Karpas-422 (cell line): ENCODE measurements at regions not wholly inside any gene's neighbourhood (a gene's known extent, or its start where the extent isn't known, plus 50 kb on each side); places are given as distances from the start of the nearest gene placed in this dataset.

Experiments used
- DNase-seq: peaks from one replicate; pipeline ENCODE4 v3.0.0-alpha.2; 2015
- H2AFZ ChIP-seq: fragments of 200-600 bp; sonication (generic); 2 replicates; pipeline ENCODE4 v1.6.1; 2014; ENCODE audit warnings: antibody characterized with exemption, low read length, mixed read lengths
- H3K27ac ChIP-seq: fragments of 200-600 bp; sonication (generic); 2 replicates; pipeline ENCODE4 v1.5.1; 2014; ENCODE audit warnings: mild to moderate bottlenecking, low read length, moderate library complexity
- H3K27me3 ChIP-seq: fragments of 200-600 bp; sonication (generic); 2 replicates; pipeline ENCODE4 v1.6.1; 2014; ENCODE audit warnings: low read length, mixed read lengths
- H3K36me3 ChIP-seq: fragments of 200-600 bp; sonication (generic); 2 replicates; pipeline ENCODE4 v1.6.1; 2014; ENCODE audit warnings: low read length, mixed read lengths; ENCODE audit not compliant: insufficient read depth
- H3K4me1 ChIP-seq: fragments of 200-600 bp; sonication (generic); 2 replicates; pipeline ENCODE4 v1.6.1; 2014; ENCODE audit warnings: mild to moderate bottlenecking, low read length, mixed read lengths
- H3K4me2 ChIP-seq: fragments of 200-600 bp; sonication (generic); 2 replicates; pipeline ENCODE4 v1.6.1; 2014; ENCODE audit warnings: low read length, low read depth, mild to moderate bottlenecking; ENCODE audit not compliant: poor library complexity, severe bottlenecking
- H3K4me3 ChIP-seq: fragments of 200-600 bp; sonication (generic); 2 replicates; pipeline ENCODE4 v1.5.1; 2014; ENCODE audit warnings: mild to moderate bottlenecking, antibody characterized with exemption, low read length, mixed read lengths
- H3K79me2 ChIP-seq: fragments of 200-600 bp; sonication (generic); 2 replicates; pipeline ENCODE4 v1.6.1; 2014; ENCODE audit warnings: mild to moderate bottlenecking, low read length, mixed read lengths
- H3K9ac ChIP-seq: fragments of 200-600 bp; sonication (generic); 2 replicates; pipeline ENCODE4 v1.6.0; 2014; ENCODE audit warnings: low read length
- H3K9me2 ChIP-seq: fragments of 200-600 bp; sonication (generic), shearing (Covaris generic); replicated peaks from 2 replicates; pipeline ENCODE4 v1.6.0; 2014; ENCODE audit warnings: mild to moderate bottlenecking, low read length, moderate library complexity; ENCODE audit not compliant: insufficient read depth
- H3K9me3 ChIP-seq: fragments of 300-700, 200-600 bp; sonication (generic); 2 replicates; pipeline ENCODE4 v1.6.1; 2014; ENCODE audit warnings: low read length, mixed read lengths
- H4K20me1 ChIP-seq: fragments of 200-600 bp; sonication (generic); 2 replicates; pipeline ENCODE4 v1.6.1; 2014; ENCODE audit warnings: mild to moderate bottlenecking, antibody characterized with exemption, low read length, low read depth; ENCODE audit not compliant: insufficient read depth

GRCh38 chr18:44464398-44465180 is 216.1 kb upstream of the SETBP1 start:
- no peak overlapping the region for H2AFZ ChIP-seq
- H3K9me3 ChIP-seq: no peaks in the 10 kb centered on the region
- no peaks in the 10 kb centered on the region for H3K4me1 ChIP-seq
- H3K9ac ChIP-seq: no peak overlapping the region
- H3K27me3 ChIP-seq: no peaks in the 10 kb centered on the region
- H3K4me2 ChIP-seq: no peak overlapping the region
- no peak overlapping the region for H3K27ac ChIP-seq
- H3K9me2 ChIP-seq: no peaks in the 10 kb centered on the region; the same call in 1 of the 2 replicates
- H4K20me1 ChIP-seq: no peaks in the 10 kb centered on the region
- DNase-seq: no peak
- no peaks in the 10 kb centered on the region for H3K36me3 ChIP-seq
- no peaks in the 10 kb centered on the region for H3K79me2 ChIP-seq
- no peak overlapping the region for H3K4me3 ChIP-seq

DNA sequence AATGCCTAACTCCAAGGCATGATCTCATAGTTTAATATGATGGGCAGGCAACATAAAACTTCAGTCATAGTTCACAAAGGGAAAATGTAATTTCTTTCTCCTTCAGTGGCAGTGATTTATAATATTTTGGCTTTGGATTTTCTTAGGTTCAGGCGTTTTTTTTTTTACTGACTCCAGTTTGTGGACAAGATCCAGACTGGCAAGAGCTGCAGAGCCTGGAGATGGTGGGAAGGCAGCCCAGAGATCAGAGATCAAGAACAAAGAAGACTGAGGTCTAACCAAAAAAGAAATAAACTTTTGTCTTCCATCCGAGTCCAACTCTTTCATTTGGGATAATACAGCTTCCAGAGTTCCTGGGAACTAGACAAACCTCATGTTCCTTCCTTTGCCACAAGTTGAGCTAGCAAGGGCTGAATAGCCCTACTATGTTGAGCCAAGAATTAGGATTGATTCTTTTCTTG is 215.3 kb upstream of the SETBP1 start:
- Histone ChIP-seq H3K4me3 (no peak overlapping the region), H4K20me1 (no peaks in the 10 kb centered on the region)
- no peak for DNase-seq

DNA sequence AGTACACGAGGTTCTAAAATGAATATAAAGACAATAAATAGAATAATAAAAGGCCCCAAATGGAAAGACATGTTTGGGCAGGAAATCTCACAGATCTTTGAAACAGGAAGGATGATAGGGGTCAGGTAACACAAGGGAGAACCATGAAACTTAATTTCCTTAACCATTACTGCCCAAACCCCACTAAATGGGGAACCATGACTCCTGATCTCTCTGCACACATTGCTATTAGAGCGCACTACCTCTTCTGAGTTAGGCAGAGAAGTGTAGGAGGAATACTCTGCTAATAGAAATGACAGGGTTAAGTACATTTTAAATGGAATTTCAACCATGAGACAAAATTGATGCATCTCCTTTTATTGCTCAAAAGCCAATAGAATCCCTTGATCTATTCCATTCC is 213.7 kb upstream of the SETBP1 start:
- no peaks in the 10 kb centered on the region for H3K36me3 ChIP-seq
- H3K4me2 ChIP-seq: no peak overlapping the region
- DNase-seq: no peak
- H3K4me3 ChIP-seq: no peak overlapping the region
- H3K9me2 ChIP-seq: no peaks in the 10 kb centered on the region; the same call in 1 of the 2 replicates
- H3K27ac ChIP-seq: no peak overlapping the region
- no peak overlapping the region for H3K9ac ChIP-seq
- H3K9me3 ChIP-seq: no peaks in the 10 kb centered on the region
- H3K79me2 ChIP-seq: no peaks in the 10 kb centered on the region
- no peaks in the 10 kb centered on the region for H3K4me1 ChIP-seq
- H3K27me3 ChIP-seq: no peaks in the 10 kb centered on the region
- no peak overlapping the region for H2AFZ ChIP-seq
- H4K20me1 ChIP-seq: no peaks in the 10 kb centered on the region

More for the DNA sequence above, 215.3 kb upstream of the SETBP1 start:
- Histone ChIP-seq H3K4me2 (no peak overlapping the region), H3K4me1 (no peaks in the 10 kb centered on the region), H3K79me2 (no peaks in the 10 kb centered on the region), H2AFZ (no peak overlapping the region), H3K36me3 (no peaks in the 10 kb centered on the region), H3K27me3 (no peaks in the 10 kb centered on the region), H3K9me2 (no peaks in the 10 kb centered on the region; the same call in 1 of the 2 replicates), H3K9ac (no peak overlapping the region), H3K9me3 (no peaks in the 10 kb centered on the region), H3K27ac (no peak overlapping the region)

GRCh38 chr18:44467718-44468117 is 213.0 kb upstream of the SETBP1 start:
- Histone ChIP-seq H3K79me2 (no peaks in the 10 kb centered on the region), H3K4me3 (no peak overlapping the region), H3K9me2 (no peaks in the 10 kb centered on the region; the same call in 1 of the 2 replicates), H3K4me2 (no peak overlapping the region), H3K9me3 (no peaks in the 10 kb centered on the region), H2AFZ (no peak overlapping the region), H3K36me3 (no peaks in the 10 kb centered on the region), H3K4me1 (no peaks in the 10 kb centered on the region), H3K9ac (no peak overlapping the region), H4K20me1 (no peaks in the 10 kb centered on the region), H3K27ac (no peak overlapping the region), H3K27me3 (no peaks in the 10 kb centered on the region)
- DNase-seq: no peak

DNA sequence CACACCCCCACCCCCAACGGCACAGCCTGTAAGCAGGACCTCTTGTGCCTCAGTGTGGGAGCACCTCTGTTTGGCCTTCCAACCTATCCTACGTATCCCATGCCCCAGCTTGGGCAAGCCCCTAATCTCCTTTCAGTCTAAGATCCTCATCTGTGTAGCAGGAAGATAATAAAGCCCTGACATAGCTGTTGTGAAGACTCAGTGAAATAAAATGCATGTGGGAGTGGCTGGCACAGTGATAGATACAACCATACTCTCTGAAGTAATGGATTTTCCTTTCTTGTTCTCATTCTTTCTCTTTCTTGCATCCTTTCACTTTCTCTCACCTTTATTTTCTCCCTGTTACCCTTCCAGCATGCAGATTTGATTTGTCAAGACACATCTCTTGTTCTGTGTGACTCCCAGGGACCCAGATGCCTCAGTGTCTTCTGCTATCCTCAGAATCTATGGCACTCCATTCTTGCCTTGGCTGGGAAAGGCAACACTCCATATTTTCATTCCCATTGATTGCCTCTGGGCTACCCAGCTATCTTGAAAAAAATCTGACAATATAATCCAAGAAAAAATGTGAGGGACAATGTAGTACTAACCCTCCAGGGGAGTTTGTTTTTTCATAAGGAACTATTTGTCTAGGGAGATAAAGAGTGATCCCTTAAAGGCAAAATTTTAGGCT is 207.2 kb upstream of the SETBP1 start:
- no peak for DNase-seq
- Histone ChIP-seq H3K9me2 (no peaks in the 10 kb centered on the region), H3K36me3 (no peaks in the 10 kb centered on the region)

GRCh38 chr18:44474067-44474411 is 206.6 kb upstream of the SETBP1 start:
- no peaks in the 10 kb centered on the region for H4K20me1 ChIP-seq
- H3K79me2 ChIP-seq: no peaks in the 10 kb centered on the region
- no peak overlapping the region for H2AFZ ChIP-seq
- no peaks in the 10 kb centered on the region for H3K9me2 ChIP-seq
- H3K9me3 ChIP-seq: no peaks in the 10 kb centered on the region
- H3K27ac ChIP-seq: no peak overlapping the region
- DNase-seq: no peak
- no peak overlapping the region for H3K4me2 ChIP-seq
- no peaks in the 10 kb centered on the region for H3K27me3 ChIP-seq
- no peak overlapping the region for H3K9ac ChIP-seq
- H3K4me3 ChIP-seq: no peak overlapping the region
- H3K36me3 ChIP-seq: no peaks in the 10 kb centered on the region
- no peaks in the 10 kb centered on the region for H3K4me1 ChIP-seq

More for the DNA sequence above, 207.2 kb upstream of the SETBP1 start:
- Histone ChIP-seq H3K4me1 (no peaks in the 10 kb centered on the region), H3K4me3 (no peak overlapping the region), H2AFZ (no peak overlapping the region), H3K4me2 (no peak overlapping the region), H3K27me3 (no peaks in the 10 kb centered on the region), H3K79me2 (no peaks in the 10 kb centered on the region), H4K20me1 (no peaks in the 10 kb centered on the region), H3K9ac (no peak overlapping the region), H3K9me3 (no peaks in the 10 kb centered on the region), H3K27ac (no peak overlapping the region)

GRCh38 chr18:44474591-44474990 is 206.1 kb upstream of the SETBP1 start:
- no peak overlapping the region for H3K4me2 ChIP-seq
- no peaks in the 10 kb centered on the region for H3K9me2 ChIP-seq
- no peaks in the 10 kb centered on the region for H4K20me1 ChIP-seq
- peaks cover 5% of the 10 kb centered on the region; the same call in 1 of the 2 replicates for H3K9me3 ChIP-seq
- no peaks in the 10 kb centered on the region for H3K27me3 ChIP-seq
- no peaks in the 10 kb centered on the region for H3K36me3 ChIP-seq
- H3K4me1 ChIP-seq: no peaks in the 10 kb centered on the region
- H3K9ac ChIP-seq: no peak overlapping the region
- no peak overlapping the region for H3K27ac ChIP-seq
- no peaks in the 10 kb centered on the region for H3K79me2 ChIP-seq
- DNase-seq: no peak
- no peak overlapping the region for H2AFZ ChIP-seq
- no peak overlapping the region for H3K4me3 ChIP-seq

GRCh38 chr18:44482761-44483160 is 197.9 kb upstream of the SETBP1 start:
- Histone ChIP-seq H3K27me3 (no peaks in the 10 kb centered on the region), H3K9me2 (no peaks in the 10 kb centered on the region), H3K79me2 (no peaks in the 10 kb centered on the region), H3K9me3 (peaks cover 6% of the 10 kb centered on the region; the same call in 1 of the 2 replicates), H3K4me3 (no peak overlapping the region), H2AFZ (no peak overlapping the region), H3K4me1 (no peaks in the 10 kb centered on the region), H3K27ac (no peak overlapping the region), H3K9ac (no peak overlapping the region), H4K20me1 (no peaks in the 10 kb centered on the region), H3K36me3 (no peaks in the 10 kb centered on the region), H3K4me2 (no peak overlapping the region)
- DNase-seq: no peak
